B cell (primary cell): ENCODE measurements at regions not wholly inside any gene's neighbourhood (a gene's known extent, or its start where the extent isn't known, plus 50 kb on each side); places are given as distances from the start of the nearest gene placed in this dataset.

Experiments
- EZH2 ChIP-seq: IDR thresholded peaks from 2 replicates; pipeline ENCODE4 v1.6.1; 2012; ENCODE audit warnings: borderline replicate concordance, low read depth, mild to moderate bottlenecking, moderate library complexity, low read length; ENCODE audit not compliant: insufficient read depth, poor library complexity, severe bottlenecking
- TF ChIP-seq, protein P1 (sequence below): fragments of 200-600 bp; IDR thresholded peaks from one replicate; pipeline ENCODE4 v1.8.0; 2022; ENCODE audit warnings: antibody characterized with exemption, mild to moderate bottlenecking

DNA sequence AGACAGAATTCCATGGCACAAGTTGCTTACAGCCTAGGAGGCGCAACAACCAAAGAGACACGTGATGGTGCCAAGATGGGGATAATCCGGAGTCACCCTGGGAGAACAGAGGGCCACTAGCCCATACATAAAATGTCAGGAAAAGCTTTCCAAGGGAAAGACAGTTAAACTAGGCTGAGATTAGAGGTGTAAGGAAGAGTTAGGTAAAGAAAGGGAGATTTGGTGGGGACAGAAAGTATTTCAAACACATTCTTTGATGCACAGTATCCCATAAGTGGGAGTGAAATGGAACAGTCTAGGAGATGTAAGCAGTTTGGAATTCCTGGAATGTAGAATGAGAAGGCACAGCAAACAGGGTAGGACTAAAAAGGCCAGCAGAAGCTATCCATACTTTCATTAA is 860.9 kb upstream of the LCORL start:
- TF ChIP-seq, protein P1, sequence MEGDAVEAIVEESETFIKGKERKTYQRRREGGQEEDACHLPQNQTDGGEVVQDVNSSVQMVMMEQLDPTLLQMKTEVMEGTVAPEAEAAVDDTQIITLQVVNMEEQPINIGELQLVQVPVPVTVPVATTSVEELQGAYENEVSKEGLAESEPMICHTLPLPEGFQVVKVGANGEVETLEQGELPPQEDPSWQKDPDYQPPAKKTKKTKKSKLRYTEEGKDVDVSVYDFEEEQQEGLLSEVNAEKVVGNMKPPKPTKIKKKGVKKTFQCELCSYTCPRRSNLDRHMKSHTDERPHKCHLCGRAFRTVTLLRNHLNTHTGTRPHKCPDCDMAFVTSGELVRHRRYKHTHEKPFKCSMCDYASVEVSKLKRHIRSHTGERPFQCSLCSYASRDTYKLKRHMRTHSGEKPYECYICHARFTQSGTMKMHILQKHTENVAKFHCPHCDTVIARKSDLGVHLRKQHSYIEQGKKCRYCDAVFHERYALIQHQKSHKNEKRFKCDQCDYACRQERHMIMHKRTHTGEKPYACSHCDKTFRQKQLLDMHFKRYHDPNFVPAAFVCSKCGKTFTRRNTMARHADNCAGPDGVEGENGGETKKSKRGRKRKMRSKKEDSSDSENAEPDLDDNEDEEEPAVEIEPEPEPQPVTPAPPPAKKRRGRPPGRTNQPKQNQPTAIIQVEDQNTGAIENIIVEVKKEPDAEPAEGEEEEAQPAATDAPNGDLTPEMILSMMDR = no peak
- TF ChIP-seq EZH2 = no peak
